GM23338 (cell line): ENCODE measurements at regions not wholly inside any gene's neighbourhood (a gene's known extent, or its start where the extent isn't known, plus 50 kb on each side); places are given as distances from the start of the nearest gene placed in this dataset.
"Not testable (repeated sequence)": the region's sequence is repeated elsewhere in the genome, so short reads cannot be mapped to it uniquely, and the experiment has no call there.

Source experiments
- ATAC-seq: fragments of 200-7000 bp; cut with Tn5 transposase; 3 replicates; pipeline ENCODE4 v1.9.1; 2020
- DNase-seq: peaks from one replicate; pipeline ENCODE4 v3.0.0-alpha.2; 2015; ENCODE audit warnings: low spot score
- H2AFZ ChIP-seq: fragments of 200-600 bp; sonication (generic); 2 replicates; pipeline ENCODE4 v1.8.0; 2016; ENCODE audit warnings: antibody characterized with exemption, mild to moderate bottlenecking, moderate library complexity
- H3F3A ChIP-seq: fragments of 200-600 bp; sonication (generic); replicated peaks from 2 replicates; pipeline ENCODE4 v1.8.0; 2017; ENCODE audit warnings: antibody characterized with exemption, mixed run types, low read depth
- H3K27ac ChIP-seq: fragments of 200-600 bp; sonication (generic); 2 replicates; pipeline ENCODE4 v1.6.1; 2016; ENCODE audit warnings: low read depth
- H3K27me3 ChIP-seq: fragments of 200-600 bp; sonication (generic); 2 replicates; pipeline ENCODE4 v1.8.0; 2016; ENCODE audit warnings: mild to moderate bottlenecking, mixed run types, moderate library complexity; ENCODE audit not compliant: insufficient read depth
- H3K36me3 ChIP-seq: fragments of 200-600 bp; sonication (generic); 2 replicates; pipeline ENCODE4 v1.8.0; 2016; ENCODE audit warnings: mild to moderate bottlenecking; ENCODE audit not compliant: insufficient read depth
- H3K4me1 ChIP-seq: fragments of 200-600 bp; sonication (generic); 2 replicates; pipeline ENCODE4 v1.8.0; 2016; ENCODE audit warnings: mild to moderate bottlenecking, moderate library complexity; ENCODE audit not compliant: insufficient read depth
- H3K4me2 ChIP-seq: fragments of 200-600 bp; sonication (generic); 2 replicates; pipeline ENCODE4 v1.7.1; 2017; ENCODE audit warnings: mixed run types
- H3K4me3 ChIP-seq: fragments of 200-600 bp; sonication (generic); 2 replicates; pipeline ENCODE4 v1.6.1; 2016; ENCODE audit warnings: mixed run types
- H3K79me2 ChIP-seq: fragments of 200-600 bp; sonication (generic); replicated peaks from 2 replicates; pipeline ENCODE4 v1.8.0; 2017; ENCODE audit warnings: mild to moderate bottlenecking; ENCODE audit not compliant: insufficient read depth
- H3K9me2 ChIP-seq: fragments of 200-600 bp; sonication (generic); 2 replicates; pipeline ENCODE4 v1.8.0; 2017; ENCODE audit not compliant: insufficient read depth
- H4K20me1 ChIP-seq: fragments of 200-600 bp; sonication (generic); replicated peaks from 2 replicates; pipeline ENCODE4 v1.8.0; 2017; ENCODE audit warnings: mild to moderate bottlenecking; ENCODE audit not compliant: insufficient read depth
- H3K27ac Mint-ChIP-seq: 2 replicates; pipeline ENCODE4 v1.8.0; 2020; ENCODE audit warnings: inconsistent platforms, mild to moderate bottlenecking, moderate library complexity, mixed read lengths
- H3K27me3 Mint-ChIP-seq: 3 replicates; pipeline ENCODE4 v1.8.0; 2022; ENCODE audit warnings: low read depth, mild to moderate bottlenecking, moderate library complexity, mixed read lengths, inconsistent platforms; ENCODE audit not compliant: insufficient read depth, poor library complexity
- H3K36me3 Mint-ChIP-seq: 3 replicates; pipeline ENCODE4 v1.8.0; 2021; ENCODE audit warnings: low read depth, mild to moderate bottlenecking, inconsistent platforms, moderate library complexity, mixed read lengths
- H3K4me1 Mint-ChIP-seq: 3 replicates; pipeline ENCODE4 v1.8.0; 2020; ENCODE audit warnings: mild to moderate bottlenecking, inconsistent platforms, mixed read lengths
- H3K4me3 Mint-ChIP-seq: 3 replicates; pipeline ENCODE4 v1.8.0; 2021; ENCODE audit warnings: moderate library complexity, mild to moderate bottlenecking, inconsistent platforms, mixed read lengths
- H3K9me3 Mint-ChIP-seq: 3 replicates; pipeline ENCODE4 v1.8.0; 2020; ENCODE audit warnings: moderate library complexity, mild to moderate bottlenecking, inconsistent platforms, mixed read lengths
- JUNB ChIP-seq: IDR thresholded peaks from one replicate; pipeline ENCODE4 v1.6.1; 2016; ENCODE audit warnings: antibody characterized with exemption; ENCODE audit not compliant: unreplicated experiment
- NANOG ChIP-seq: IDR thresholded peaks from 2 replicates; pipeline ENCODE4 v1.6.1; 2016; ENCODE audit warnings: antibody characterized with exemption, borderline replicate concordance
- POLR2AphosphoS5 ChIP-seq: IDR thresholded peaks from 2 replicates; pipeline ENCODE4 v1.6.1; 2016; ENCODE audit warnings: antibody characterized with exemption, low read depth
- TF ChIP-seq, protein P1 (sequence below): fragments of 250-450 bp; sonication (Bioruptor Pico); IDR thresholded peaks from 2 replicates; pipeline ENCODE4 v1.5.0; 2020; ENCODE audit warnings: mild to moderate bottlenecking, moderate library complexity

DNA sequence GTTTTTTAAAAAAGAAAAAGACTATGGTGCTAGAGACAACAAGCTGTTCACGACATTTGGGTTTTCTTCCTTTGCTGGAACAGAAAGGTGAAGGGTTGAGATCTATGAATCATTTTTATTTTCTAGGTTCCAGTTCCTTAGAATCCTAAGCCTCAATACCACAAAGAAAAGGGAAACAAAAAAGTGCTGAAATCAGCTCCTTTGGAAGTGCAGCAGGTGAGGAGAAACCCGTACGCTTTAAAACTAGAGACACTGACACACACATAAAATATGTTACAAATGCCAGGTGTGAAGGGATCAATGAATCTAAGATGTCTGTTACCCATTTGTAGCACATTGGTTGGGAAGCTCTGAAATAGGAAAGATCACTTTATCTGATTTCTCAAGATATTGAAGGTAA is 125.2 kb downstream of the AREG start:
- Mint-ChIP-seq H3K27me3 (no peaks in the 10 kb centered on the region), H3K4me1 (peaks cover 6% of the 10 kb centered on the region; the same call in 2 of the 3 replicates), H3K27ac (no peak overlapping the region), H3K9me3 (peaks cover 13% of the 10 kb centered on the region), H3K4me3 (no peak overlapping the region), H3K36me3 (0 out of 3 replicates have a peak, but pooled peaks cover 4% of the 10 kb centered on the region)
- no peak for ATAC-seq
- Histone ChIP-seq H3K4me2 (no peak overlapping the region), H3K36me3 (no peaks in the 10 kb centered on the region), H3K79me2 (no peaks in the 10 kb centered on the region), H2AFZ (no peak overlapping the region; the same call in 1 of the 2 replicates), H3K27ac (no peak overlapping the region), H3K27me3 (no peaks in the 10 kb centered on the region), H4K20me1 (no peaks in the 10 kb centered on the region), H3K4me1 (no peaks in the 10 kb centered on the region; the same call in 1 of the 2 replicates), H3K4me3 (no peak overlapping the region), H3K9me2 (peaks cover 2% of the 10 kb centered on the region; the same call in 1 of the 2 replicates), H3F3A (no peaks in the 10 kb centered on the region)
- no peak for DNase-seq
- TF ChIP-seq, protein P1, sequence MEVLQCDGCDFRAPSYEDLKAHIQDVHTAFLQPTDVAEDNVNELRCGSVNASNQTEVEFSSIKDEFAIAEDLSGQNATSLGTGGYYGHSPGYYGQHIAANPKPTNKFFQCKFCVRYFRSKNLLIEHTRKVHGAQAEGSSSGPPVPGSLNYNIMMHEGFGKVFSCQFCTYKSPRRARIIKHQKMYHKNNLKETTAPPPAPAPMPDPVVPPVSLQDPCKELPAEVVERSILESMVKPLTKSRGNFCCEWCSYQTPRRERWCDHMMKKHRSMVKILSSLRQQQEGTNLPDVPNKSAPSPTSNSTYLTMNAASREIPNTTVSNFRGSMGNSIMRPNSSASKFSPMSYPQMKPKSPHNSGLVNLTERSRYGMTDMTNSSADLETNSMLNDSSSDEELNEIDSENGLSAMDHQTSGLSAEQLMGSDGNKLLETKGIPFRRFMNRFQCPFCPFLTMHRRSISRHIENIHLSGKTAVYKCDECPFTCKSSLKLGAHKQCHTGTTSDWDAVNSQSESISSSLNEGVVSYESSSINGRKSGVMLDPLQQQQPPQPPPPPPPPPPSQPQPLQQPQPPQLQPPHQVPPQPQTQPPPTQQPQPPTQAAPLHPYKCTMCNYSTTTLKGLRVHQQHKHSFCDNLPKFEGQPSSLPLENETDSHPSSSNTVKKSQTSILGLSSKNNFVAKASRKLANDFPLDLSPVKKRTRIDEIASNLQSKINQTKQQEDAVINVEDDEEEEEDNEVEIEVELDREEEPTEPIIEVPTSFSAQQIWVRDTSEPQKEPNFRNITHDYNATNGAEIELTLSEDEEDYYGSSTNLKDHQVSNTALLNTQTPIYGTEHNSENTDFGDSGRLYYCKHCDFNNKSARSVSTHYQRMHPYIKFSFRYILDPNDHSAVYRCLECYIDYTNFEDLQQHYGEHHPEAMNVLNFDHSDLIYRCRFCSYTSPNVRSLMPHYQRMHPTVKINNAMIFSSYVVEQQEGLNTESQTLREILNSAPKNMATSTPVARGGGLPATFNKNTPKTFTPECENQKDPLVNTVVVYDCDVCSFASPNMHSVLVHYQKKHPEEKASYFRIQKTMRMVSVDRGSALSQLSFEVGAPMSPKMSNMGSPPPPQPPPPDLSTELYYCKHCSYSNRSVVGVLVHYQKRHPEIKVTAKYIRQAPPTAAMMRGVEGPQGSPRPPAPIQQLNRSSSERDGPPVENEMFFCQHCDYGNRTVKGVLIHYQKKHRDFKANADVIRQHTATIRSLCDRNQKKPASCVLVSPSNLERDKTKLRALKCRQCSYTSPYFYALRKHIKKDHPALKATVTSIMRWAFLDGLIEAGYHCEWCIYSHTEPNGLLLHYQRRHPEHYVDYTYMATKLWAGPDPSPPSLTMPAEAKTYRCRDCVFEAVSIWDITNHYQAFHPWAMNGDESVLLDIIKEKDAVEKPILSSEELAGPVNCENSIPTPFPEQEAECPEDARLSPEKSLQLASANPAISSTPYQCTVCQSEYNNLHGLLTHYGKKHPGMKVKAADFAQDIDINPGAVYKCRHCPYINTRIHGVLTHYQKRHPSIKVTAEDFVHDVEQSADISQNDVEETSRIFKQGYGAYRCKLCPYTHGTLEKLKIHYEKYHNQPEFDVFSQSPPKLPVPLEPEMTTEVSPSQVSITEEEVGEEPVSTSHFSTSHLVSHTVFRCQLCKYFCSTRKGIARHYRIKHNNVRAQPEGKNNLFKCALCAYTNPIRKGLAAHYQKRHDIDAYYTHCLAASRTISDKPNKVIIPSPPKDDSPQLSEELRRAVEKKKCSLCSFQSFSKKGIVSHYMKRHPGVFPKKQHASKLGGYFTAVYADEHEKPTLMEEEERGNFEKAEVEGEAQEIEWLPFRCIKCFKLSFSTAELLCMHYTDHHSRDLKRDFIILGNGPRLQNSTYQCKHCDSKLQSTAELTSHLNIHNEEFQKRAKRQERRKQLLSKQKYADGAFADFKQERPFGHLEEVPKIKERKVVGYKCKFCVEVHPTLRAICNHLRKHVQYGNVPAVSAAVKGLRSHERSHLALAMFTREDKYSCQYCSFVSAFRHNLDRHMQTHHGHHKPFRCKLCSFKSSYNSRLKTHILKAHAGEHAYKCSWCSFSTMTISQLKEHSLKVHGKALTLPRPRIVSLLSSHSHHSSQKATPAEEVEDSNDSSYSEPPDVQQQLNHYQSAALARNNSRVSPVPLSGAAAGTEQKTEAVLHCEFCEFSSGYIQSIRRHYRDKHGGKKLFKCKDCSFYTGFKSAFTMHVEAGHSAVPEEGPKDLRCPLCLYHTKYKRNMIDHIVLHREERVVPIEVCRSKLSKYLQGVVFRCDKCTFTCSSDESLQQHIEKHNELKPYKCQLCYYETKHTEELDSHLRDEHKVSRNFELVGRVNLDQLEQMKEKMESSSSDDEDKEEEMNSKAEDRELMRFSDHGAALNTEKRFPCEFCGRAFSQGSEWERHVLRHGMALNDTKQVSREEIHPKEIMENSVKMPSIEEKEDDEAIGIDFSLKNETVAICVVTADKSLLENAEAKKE (CRISPR knock-in tag), result no peak
- TF ChIP-seq JUNB (no peak), NANOG (no peak), POLR2AphosphoS5 (no peak)

DNA sequence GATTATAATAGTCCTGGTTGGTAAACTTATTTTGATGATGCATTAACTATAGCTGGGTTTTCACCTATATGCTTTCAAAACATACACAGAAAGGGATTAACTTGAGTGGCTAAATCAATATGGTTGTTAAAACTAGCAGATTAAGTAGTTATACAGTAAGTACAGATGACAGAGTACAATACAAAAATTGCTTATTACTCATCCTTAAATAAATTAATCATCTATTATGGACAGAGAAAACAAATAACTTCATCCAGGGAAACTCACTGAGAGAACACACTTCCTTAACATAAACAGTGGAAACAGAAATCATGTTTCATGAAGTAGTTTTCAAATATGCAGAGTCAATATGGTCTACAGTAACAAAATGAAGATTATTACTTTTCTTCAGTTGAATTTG is 133.4 kb downstream of the AREG start:
- no peak overlapping the region; the same call in 1 of the 2 replicates for H2AFZ ChIP-seq
- H3F3A ChIP-seq, result no peaks in the 10 kb centered on the region
- no peak for TF ChIP-seq JUNB
- ATAC-seq (no peak), DNase-seq (no peak)
- no peaks in the 10 kb centered on the region for H3K9me3 Mint-ChIP-seq
- H3K4me3 ChIP-seq, result no peak overlapping the region
- no peak overlapping the region for H3K27ac Mint-ChIP-seq
- no peaks in the 10 kb centered on the region for H3K36me3 Mint-ChIP-seq
- no peaks in the 10 kb centered on the region for H3K27me3 Mint-ChIP-seq
- H3K27me3 ChIP-seq, result no peaks in the 10 kb centered on the region
- H3K4me3 Mint-ChIP-seq, result no peak overlapping the region
- H3K27ac ChIP-seq, result no peak overlapping the region
- no peaks in the 10 kb centered on the region; the same call in 1 of the 2 replicates for H3K9me2 ChIP-seq
- no peak overlapping the region for H3K4me2 ChIP-seq
- H3K36me3 ChIP-seq, result no peaks in the 10 kb centered on the region
- H3K4me1 Mint-ChIP-seq, result peaks cover 6% of the 10 kb centered on the region; the same call in 2 of the 3 replicates
- no peaks in the 10 kb centered on the region for H4K20me1 ChIP-seq
- H3K79me2 ChIP-seq, result no peaks in the 10 kb centered on the region
- no peaks in the 10 kb centered on the region; the same call in 1 of the 2 replicates for H3K4me1 ChIP-seq

DNA sequence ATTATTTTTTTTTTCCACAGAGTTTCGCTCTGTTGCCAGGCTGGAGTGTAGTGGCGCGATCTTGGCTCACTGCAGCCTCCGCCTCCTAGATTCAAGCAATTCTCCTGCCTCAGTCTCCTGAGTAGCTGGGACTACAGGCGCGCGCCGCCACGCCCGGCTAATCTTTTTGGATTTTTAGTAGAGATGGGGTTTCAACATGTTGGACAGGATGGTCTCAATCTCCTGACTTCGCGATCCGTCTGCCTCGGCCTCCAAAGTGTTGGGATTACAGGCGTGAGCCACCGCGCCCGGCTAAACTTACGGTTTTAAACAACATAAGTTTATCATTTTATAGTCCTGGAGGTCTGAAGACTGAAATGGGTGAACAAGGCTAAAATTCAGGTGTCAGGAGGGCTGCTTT is 133.9 kb downstream of the AREG start:
- not testable (repeated sequence) for H3K4me3 Mint-ChIP-seq, H3K9me3 Mint-ChIP-seq, H3K27me3 Mint-ChIP-seq, ATAC-seq, H3K4me2 ChIP-seq, H3K4me3 ChIP-seq, H4K20me1 ChIP-seq, DNase-seq, H3K36me3 ChIP-seq, H3K4me1 Mint-ChIP-seq, H3K4me1 ChIP-seq, H3F3A ChIP-seq, H2AFZ ChIP-seq, H3K36me3 Mint-ChIP-seq, H3K9me2 ChIP-seq, H3K27me3 ChIP-seq, H3K79me2 ChIP-seq, H3K27ac Mint-ChIP-seq, H3K27ac ChIP-seq
